DMS 273 (cell line): ENCODE measurements at regions not wholly inside any gene's neighbourhood (a gene's known extent, or its start where the extent isn't known, plus 50 kb on each side); places are given as distances from the start of the nearest gene placed in this dataset.
"Not testable (repeated sequence)": the region's sequence is repeated elsewhere in the genome, so short reads cannot be mapped to it uniquely, and the experiment has no call there.

Experiments used
- DNase-seq: peaks from one replicate; lab custom pipeline; 2025; ENCODE audit not compliant: unreplicated experiment; lab: John Stamatoyannopoulos, UW

DNA sequence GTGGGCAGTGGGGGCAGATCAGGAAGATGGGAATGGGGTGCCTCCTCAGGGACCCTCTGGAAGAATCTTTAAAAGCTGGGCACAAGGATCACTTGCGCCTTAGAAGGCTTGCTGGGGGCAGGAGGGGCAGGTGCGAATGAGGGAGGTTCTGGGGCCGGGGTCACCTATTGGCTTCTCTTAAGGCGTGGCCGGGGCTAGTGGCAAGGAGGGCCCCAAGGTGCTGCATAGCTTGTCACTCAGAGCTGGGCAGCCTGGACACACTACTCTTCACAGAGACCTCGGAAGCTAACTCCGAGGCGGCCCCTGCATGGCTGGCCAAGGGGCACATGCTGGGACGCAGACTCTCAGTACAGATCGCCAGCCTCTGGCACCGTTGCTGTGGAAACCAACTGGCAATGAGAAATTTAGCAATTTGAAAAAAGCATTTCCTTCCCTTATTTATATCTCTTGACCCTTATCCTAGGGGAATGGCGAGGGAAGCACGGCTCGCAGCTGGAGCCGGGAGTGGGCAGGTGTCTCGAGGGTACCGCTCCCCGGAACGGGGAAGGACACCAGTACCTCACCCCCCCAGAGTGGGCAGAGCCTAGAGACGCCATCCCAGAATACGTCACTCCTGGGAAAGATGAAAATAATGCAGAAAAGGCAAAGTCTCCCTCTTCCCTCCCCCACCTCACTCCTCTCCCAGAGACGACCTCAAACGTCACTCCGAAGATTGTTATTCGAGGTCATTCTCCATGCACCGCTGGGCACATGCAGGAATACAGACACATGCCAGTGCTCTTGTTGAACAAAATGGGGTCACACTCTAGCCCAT, 188.1 kb downstream of the CTTN start:
- no peak for DNase-seq

DNA sequence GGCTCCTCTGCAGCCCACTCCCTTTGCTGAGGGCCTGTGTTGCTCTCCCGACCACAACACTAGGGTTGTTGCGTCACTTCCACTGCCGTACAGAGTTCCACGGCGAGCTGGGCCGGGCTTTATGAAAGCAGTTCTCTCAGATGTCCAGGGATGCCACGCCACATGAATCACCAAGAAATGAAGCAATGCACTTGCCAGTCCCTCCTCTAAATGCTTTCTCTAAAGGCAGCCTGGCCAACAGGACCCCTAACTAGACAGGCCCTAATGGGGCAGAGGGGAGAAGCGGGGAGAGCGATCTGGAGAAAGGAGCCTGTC, 188.7 kb downstream of the CTTN start:
- no peak for DNase-seq

DNA sequence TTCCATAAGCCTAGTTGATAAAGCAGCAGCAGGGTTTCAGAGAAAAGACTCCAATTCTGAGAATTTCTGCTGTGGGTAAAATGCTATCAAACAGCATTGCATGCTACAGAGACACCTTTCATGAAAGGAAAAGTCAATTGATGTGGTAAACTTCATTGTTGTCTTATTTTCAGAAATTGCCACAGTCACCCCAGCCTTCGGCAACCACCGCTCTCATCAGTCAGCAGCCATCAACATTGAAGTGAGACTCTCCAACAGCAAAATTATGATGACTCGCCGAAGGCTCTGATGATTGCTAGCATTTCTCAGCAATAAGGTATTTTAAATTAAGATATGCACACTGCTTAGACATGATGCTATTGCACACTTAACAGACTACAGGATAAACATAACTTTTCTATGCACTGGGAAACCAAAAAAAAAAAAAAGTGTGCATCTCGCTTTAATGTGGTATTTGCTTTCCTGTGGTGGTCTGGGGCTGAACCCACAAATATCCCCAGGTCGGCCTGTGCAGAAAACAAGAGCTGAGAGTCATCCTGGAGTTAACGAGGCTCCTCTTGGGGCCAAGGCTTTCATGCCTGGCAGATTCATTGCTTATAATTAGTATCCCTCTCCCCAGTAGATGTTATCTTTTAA, 192.1 kb downstream of the CTTN start:
- no peak for DNase-seq

DNA sequence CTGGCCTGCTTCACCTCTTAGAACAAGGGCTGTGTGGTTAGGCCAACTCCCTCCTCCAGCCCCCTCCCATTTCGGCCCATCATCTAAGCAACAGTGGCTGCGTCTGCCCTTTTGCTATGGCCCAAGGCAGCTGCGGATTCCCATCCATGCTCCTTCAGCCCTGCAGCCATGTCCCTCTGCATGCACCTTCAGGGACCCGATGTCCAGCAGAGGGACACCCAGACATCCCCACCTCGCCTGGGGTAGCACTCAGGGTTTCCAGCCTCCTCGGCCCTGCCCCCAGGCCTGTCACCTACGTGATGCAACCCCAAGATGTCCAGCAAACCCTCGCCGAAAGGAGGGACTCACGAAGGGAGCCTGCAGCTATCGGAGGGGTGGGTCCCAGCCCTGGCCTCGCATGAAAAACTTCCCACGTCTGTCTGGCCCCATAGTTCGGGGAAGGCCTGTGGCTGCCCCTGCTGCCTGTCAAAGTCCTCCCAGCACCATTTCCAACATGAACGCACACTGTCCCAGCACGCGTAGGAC, 194.4 kb downstream of the CTTN start:
- no peak for DNase-seq

DNA sequence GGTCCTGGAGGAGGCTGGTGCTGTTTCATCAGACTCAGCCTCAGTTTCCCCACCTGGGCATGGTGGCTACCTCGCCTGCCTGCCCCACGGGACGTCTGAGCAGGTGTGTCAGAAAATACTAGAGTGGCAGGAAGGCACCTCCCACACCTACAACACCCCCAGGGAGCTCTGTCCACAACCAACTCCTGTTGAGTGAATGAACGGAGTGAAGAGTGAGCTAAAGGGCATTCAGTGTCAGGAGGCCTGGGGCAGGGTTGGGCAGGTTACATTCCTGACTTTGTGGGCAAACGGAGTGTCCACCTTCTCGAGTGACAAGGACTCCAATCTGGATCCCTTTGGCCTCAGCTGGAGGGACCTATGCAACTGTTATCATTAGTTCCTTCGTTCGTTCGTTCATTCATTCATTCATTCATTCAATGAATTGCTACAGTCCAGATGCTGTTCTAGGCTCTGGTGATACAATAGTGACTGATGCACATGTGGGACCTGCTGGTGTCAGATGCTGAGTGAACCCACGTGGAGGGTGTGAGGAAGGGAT, 195.2 kb downstream of the CTTN start:
- no peak for DNase-seq

DNA sequence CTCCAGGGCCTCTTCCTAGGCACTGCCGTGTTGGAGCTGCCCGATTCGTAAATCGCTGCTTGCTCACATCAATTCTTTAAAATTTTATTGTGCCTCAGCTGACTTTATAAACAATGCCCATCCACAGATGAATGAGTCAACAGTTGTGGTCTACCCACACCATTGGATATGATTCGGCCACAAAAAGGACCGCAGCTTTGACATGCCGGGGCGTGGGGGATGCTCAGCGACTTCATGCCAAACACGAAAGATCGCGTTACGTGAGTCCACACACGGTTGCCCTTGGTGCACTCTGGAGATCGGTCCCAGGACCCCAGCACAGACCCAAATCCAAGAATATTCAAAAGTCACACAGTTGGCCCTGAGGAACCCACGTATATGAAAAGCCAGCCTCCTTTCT, 195.7 kb downstream of the CTTN start:
- no peak for DNase-seq

DNA sequence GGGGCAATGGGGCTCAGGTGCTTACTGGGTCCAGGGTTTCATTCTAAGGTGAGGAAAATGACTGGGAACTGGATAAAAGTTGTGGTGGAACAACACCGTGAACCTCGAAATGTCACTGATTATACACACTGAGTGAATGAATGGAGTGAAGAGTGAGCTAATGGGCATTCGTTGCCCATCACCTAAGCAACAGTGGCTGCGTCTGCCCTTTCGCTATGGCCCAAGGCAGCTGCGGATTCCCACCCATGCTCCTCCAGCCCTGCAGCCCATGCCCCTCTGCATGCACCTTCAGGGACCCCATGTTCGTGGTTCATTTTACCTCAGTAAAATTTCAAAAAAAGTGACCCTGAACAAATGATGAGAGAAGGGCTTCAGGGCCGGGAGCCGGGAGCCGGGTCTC, 196.3 kb downstream of the CTTN start:
- DNase-seq: no peak

DNA sequence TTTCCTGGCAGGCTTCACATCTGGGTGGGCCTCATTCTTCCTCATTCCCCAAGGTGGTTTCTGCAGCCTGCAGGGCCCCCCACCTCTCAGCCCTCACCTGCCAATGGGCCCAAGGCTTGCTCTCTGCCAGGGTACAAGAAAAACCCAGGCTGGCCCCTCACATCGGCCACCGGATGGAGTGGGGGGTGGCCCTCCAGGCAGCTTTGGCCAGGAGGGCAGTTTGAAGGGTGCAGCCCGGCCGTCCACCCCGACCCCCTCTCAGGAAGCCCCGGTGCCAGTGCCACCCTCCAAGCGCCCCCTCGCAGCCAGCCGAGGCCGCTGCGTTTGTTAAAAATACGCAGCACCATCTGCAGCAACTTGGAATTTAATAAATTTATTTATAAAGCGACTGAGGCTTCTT, 196.7 kb downstream of the CTTN start:
- no peak for DNase-seq

DNA sequence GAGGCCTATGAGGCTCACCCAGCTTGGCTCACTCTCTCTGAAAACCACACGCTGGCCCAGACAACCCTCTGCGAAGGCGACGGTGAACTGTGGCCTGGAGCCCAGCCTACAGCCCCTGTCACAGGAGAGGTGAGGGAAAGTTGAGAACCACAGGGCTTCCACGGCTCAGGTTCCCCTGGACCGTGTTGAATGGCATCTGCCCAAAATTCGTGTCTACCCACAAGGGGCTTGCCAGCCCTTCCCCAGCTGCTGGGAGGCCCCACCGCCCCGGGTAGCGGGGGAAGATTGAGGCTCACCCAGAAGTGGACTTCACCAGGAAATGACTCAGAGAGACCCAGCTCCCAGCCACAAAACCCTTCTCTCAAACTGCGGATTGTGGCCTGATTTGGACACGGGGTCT, 197.1 kb downstream of the CTTN start:
- no peak for DNase-seq

DNA sequence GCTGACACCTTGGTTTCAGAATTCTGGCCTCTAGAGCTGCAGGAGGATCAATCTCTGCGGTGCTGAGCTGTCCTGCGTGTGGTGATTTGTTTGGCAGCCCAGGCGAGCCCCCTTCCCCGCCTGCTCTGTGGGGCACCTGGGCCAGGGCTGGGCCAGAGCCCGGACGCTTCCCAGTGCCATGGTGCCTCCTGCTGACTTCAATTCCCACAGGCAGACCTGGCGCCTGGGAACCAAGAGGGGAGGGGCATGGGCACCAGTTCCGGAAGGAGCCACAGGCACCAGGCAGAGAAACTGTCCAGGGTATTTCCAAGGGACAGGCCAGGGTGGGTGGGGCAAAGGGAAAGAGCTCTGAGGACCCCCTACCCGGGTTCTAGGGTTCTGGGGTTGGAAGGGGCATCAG, 197.8 kb downstream of the CTTN start:
- DNase-seq: no peak

DNA sequence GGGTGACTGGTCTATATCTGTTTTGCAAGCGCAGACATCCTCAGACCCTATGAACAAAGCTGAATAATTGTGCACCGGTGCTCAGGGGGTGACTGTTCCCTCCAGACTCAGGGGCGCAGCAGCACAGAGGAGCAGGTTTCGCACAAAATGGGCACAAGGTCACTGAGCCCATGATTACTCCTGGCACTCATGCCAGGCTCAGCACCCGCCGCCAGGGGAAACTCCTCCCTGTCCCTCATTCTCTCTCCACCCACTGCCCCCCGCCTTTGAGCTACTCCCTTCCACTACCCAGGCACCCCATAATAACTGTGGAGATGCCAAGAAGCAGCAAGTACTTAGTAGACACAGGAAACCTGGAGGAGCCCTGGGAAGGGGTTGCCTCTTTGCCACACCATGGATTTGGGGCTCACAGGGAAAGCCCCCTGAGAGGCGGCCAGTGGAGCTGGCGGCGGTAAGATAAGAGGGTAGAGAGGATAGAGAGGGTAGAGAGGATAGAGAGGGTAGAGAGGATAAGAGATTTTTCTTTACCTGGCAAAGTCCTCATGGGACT, 198.8 kb downstream of the CTTN start:
- DNase-seq: no peak

DNA sequence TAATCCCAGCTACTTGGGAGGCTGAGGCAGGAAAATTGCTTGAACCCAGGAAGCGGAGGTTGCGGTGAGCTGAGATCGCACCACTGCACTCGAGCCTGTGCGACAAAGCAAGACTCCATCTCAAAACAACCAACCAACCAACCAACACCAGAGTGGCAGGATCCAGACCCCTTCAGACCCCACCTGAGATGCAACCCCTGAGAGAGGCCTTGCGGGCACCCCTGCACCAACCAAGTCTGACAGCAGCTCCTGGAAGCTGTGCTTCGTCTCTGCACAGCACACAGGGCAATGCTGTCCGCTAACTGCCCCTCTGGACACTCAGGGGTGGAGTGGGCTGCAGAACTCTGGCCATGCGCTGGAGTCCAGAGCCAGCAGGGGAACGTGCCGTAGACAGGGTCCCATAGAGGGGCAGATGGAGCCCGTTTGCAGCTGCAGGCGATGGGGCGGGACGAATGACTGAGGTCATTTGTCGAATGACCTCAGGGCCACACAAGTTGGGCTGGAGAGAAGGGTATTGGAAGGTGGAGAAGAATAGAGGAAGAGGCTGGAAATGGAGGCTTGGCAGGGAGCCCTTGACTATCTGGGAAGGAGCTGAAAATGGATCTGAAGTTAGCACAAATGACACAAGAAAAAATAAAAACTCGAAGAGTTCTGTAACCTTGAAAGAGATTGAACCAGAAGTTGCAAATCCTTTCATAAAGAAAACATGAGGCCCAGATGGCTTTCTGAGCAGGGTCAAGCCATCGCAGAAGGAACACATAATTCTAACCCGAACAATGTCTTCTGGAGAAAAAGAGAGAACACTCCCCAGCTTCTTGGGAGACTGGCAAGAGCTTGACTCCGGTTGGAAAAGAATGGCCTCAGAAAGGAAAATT, 199.7 kb downstream of the CTTN start:
- no peak for DNase-seq

DNA sequence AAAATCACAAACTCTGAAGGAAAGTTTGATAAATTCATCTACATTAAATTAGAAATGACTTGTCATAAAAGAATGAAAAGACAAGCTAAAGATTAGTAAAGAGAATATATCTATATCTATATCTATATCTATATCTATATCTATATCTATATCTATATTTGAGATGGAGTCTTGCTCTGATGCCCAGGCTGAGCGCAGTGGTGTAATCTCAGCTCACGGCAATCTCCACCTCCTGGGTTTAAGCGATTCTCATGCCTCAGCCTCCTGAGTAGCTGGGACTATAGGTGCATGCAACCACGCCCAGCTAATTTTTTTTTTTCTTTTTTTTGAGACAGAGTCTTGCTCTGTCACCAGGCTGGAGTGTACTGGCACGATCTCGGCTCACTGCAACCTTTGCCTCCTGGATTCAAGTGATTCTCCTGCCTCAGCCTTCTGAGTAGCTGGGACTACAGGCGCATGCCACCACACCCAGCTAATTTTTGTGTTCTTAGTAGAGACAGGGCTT, 202.6 kb downstream of the CTTN start:
- not testable (repeated sequence) for DNase-seq

DNA sequence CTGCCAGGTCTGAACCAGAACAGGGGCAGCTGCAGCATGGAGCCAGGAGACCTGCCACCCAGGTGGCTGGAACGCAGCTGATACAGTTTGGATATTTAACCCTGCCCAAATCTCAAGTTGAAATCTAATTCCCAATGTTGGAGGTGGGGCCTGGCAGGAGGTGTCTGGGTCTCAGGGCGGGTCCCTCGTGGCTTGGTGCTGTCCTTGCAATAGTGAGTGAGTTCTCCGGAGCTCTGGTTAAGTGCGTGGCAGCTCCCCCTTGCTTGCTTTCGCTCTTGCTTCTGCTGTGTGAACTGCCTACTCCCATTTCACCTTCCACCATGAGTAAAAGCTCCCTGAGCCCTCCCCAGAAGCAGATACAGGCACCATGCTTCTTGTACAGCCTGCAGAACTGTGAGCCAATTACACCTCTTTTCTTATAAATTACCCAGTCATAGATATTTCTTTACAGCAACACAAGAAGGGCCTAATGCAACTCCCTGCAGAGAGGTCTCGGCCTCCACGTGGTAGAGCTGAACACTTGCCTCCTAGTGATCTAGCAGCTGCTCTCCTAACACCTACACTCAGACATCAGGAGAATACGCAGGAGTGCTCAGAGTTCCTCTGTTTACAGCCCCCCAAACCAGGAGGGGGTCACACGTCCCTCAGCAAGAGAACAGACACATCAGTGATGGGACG, 203.7 kb downstream of the CTTN start:
- DNase-seq: peak; percentile 55

DNA sequence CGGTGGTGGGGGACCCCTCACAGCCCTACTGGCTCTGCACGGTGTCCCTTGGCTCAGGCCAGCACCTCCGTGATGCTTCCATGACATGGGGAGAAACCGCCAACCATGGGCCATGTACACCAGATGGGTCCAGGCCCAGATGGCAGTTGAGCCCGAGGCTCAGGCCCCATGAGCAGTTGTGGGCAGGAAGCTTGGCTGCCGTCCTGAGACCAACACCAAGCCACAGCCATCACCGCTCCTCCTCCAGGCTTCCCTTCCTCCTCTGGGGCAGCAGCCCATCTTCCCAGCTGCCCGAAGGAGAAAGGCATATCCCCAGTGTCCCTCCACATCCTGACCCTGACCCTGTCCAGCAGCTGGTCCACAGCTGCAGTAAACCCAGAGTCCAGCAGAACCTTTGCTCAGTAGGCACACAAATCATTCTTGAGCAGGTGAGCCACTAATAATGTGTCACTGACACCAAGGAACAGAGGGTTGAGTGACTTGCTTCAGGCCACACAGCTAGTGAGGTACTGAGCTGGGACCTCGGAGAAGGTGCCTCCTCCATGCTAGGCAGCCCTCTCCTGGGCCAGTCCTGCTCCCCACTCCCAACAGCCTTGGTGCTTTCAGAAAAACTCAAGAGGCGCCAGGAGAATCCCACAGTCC, 204.9 kb downstream of the CTTN start:
- DNase-seq: peak; percentile 69

DNA sequence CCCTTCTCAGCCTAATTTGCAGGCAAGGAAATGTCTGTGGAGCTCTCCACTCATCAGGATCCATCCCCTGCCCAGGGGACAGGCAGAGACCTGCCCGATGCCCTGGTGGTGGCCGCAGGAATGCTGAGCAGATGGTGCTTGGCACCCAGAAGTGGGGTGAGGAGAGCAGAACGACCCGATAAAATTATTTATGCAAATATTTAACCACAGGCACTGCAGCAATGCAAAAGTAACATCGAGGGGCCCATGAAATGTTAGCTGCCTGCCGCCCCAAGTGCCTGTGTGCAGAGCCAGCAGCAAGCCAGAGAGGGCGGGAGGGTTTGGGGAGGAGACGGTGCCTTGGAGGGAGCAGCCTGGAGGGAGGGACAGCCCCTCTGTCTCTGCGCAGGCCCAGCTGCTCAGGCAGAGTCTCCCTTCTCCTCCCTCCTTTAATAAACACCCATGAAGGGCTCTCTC, 205.5 kb downstream of the CTTN start:
- DNase-seq: peak; percentile 88

DNA sequence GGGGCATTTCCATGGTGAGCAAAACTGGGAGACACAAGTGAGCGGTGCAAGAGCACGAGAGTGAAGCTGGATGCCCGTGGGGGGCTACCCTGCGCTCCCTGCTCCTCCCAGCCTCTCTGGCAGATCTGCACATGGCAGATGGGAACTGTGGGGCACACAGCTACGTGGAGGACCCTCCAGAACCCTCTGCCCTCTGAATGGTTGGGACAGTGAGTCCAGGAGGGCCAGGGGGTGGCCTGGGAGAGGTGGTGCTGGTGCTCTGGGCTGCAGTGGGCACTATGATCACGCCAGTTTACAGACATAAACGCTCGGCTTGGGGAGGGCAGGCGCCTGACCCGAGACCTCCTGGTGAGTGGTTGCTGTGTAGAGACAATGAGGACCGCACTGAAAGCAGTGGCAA, 205.9 kb downstream of the CTTN start:
- DNase-seq: no peak

DNA sequence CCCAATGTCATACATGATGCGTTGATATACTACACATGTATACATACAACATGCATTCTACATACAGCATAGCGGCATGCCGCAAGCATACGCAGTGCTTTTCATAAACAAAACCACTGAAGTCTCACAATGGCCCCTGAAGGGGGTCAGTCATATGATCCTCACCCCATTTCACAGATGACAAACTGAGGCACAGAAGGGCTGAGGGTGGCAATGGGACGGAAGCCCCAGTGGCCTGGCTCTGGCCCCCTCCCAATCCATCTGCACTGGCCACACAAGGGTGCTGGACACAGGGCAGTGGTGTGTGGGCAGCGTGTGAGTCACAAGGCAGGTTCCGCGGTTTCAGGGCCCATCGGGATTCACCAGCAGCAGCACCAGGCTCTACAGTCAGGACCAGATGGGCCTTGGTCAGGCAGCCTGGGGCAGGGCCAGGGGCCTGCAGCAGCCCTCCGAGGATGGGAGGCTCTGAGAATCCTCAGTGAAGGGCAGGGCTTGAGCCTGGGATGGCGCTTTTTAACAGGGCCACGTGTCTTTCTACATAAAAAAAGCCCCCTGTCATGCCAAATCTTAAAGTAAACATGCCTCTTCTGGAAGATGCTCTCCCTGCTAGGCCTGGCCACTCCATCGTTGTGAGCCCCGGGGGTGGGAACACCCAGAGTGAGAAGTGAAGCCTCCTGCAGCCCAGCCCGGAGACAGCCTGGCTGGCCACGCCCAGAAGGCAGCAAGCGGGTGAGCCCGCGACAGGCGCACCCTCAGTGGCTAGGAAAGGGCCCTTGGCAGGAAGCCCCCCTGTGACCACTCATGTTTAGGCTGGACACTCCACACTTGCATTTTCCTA, 206.5 kb downstream of the CTTN start:
- peak; percentile 10 for DNase-seq

DNA sequence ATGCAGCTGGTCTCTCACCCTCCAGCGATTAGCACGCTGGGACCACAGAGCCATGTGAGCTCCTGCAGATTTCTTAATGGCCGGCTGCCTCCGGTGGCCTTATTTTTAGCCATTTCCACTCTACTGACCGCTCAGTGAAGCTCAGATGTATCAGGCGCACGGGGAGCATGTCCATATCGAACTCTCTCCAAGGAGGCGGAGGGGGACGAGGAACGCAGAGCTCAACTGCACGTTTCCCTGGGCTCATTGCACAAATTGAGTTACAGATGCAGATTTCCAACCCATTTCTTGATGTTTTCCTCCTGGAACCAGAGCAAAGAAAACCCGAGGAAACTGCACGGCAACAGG, 207.1 kb downstream of the CTTN start:
- no peak for DNase-seq
